ENCODE measurements at regions not wholly inside any gene's neighbourhood (a gene's known extent, or its start where the extent isn't known, plus 50 kb on each side); places are given as distances from the start of the nearest gene placed in this dataset.

DNA sequence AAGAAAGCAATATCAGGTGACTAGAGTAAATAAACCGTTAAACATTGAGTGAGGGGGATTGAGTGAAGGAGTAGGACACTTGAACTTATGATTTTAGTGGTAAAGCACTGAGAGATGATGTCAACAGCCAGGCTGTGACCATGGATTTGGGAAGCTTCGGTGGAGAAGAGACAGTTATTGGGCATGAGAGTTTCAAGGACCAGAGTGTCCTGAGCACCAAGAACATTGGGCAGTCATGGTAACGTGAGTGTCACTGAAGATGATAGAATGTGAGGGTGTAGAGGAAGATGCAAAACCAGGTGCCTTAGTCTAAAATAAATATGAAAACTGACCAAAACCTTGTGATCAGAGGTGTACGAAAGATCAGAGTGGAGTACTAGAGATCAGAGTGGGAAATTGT lies 248.1 kb downstream of the ASXL3 start:
- Histone ChIP-seq H3K27me3 (ENCODE audit: insufficient read depth, low read depth, low read length) (no peaks in the 10 kb centered on the region), H3K4me2 (ENCODE audit: low read length) (no peak overlapping the region)

DNA sequence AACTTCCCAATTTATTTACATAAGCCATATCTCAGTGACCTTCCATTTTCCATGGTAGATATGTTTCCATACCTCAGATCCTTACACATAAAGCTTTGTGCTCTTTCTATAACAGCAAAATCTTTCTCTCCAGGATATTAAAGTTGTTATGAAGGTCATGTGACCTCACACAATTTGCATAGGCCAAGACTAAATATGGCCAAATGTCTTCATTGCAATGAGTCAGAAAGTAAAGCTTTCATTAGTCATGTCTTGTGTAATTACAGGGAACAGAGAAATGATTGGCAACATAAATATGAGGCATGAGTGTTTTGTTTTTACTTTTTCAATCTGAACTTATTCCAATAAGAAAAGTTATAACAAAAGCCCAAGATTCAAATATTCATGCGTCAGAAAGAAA lies 243.5 kb downstream of the ASXL3 start:
- no peak for TF ChIP-seq MXI1 (conservative IDR thresholded peaks at IDR 0.05; ENCODE audit: poor library complexity, severe bottlenecking)
- no peak for TF ChIP-seq EZH2 (IDR thresholded peaks at IDR 0.05; ENCODE audit: borderline replicate concordance, insufficient read depth, low read length, poor library complexity, severe bottlenecking)
- no peak for TF ChIP-seq RAD21 (conservative IDR thresholded peaks at IDR 0.05)
- TF ChIP-seq TAF1 (IDR thresholded peaks at IDR 0.05; ENCODE audit: low read depth), result no peak
- TF ChIP-seq, protein P1, sequence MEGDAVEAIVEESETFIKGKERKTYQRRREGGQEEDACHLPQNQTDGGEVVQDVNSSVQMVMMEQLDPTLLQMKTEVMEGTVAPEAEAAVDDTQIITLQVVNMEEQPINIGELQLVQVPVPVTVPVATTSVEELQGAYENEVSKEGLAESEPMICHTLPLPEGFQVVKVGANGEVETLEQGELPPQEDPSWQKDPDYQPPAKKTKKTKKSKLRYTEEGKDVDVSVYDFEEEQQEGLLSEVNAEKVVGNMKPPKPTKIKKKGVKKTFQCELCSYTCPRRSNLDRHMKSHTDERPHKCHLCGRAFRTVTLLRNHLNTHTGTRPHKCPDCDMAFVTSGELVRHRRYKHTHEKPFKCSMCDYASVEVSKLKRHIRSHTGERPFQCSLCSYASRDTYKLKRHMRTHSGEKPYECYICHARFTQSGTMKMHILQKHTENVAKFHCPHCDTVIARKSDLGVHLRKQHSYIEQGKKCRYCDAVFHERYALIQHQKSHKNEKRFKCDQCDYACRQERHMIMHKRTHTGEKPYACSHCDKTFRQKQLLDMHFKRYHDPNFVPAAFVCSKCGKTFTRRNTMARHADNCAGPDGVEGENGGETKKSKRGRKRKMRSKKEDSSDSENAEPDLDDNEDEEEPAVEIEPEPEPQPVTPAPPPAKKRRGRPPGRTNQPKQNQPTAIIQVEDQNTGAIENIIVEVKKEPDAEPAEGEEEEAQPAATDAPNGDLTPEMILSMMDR (IDR thresholded peaks at IDR 0.05; ENCODE audit: poor library complexity, severe bottlenecking), result no peak
- no peaks in the 10 kb centered on the region for H3K36me3 ChIP-seq (ENCODE audit: insufficient read depth, low read length)
- no peaks in the 10 kb centered on the region for H3F3A ChIP-seq (ENCODE audit: insufficient read depth, low read length, poor library complexity, severe bottlenecking)
- no peaks in the 10 kb centered on the region for H3K79me2 ChIP-seq (replicated peaks; ENCODE audit: insufficient read depth, low read length)
- H3K9ac ChIP-seq (ENCODE audit: low read length), result no peak overlapping the region
- no peak overlapping the region for H3K27ac ChIP-seq (ENCODE audit: low read length)
- no peaks in the 10 kb centered on the region for H3K27me3 ChIP-seq (ENCODE audit: insufficient read depth, low read depth, low read length)
- H4K20me1 ChIP-seq (ENCODE audit: insufficient read depth), result no peaks in the 10 kb centered on the region
- H3K9me3 ChIP-seq (ENCODE audit: low read length), result no peaks in the 10 kb centered on the region
- no peaks in the 10 kb centered on the region for H3K9me2 ChIP-seq (ENCODE audit: insufficient read depth, low read length)
- no peak overlapping the region for H2AFZ ChIP-seq (ENCODE audit: low read depth, low read length)
- no peak overlapping the region for H3K4me2 ChIP-seq (ENCODE audit: low read length)
- no peak overlapping the region for H3K4me3 ChIP-seq (ENCODE audit: low read length)

More for the DNA sequence above, 248.1 kb downstream of the ASXL3 start:
- TF ChIP-seq MXI1 (conservative IDR thresholded peaks at IDR 0.05; ENCODE audit: poor library complexity, severe bottlenecking), result no peak
- TF ChIP-seq POLR2AphosphoS5 (IDR thresholded peaks at IDR 0.05), result no peak
- no peak for TF ChIP-seq SMC3 (conservative IDR thresholded peaks at IDR 0.05; ENCODE audit: poor library complexity)
- TF ChIP-seq EZH2 (IDR thresholded peaks at IDR 0.05; ENCODE audit: borderline replicate concordance, insufficient read depth, low read length, poor library complexity, severe bottlenecking), result no peak
- no peak for TF ChIP-seq RAD21 (conservative IDR thresholded peaks at IDR 0.05)
- TF ChIP-seq, protein P2, sequence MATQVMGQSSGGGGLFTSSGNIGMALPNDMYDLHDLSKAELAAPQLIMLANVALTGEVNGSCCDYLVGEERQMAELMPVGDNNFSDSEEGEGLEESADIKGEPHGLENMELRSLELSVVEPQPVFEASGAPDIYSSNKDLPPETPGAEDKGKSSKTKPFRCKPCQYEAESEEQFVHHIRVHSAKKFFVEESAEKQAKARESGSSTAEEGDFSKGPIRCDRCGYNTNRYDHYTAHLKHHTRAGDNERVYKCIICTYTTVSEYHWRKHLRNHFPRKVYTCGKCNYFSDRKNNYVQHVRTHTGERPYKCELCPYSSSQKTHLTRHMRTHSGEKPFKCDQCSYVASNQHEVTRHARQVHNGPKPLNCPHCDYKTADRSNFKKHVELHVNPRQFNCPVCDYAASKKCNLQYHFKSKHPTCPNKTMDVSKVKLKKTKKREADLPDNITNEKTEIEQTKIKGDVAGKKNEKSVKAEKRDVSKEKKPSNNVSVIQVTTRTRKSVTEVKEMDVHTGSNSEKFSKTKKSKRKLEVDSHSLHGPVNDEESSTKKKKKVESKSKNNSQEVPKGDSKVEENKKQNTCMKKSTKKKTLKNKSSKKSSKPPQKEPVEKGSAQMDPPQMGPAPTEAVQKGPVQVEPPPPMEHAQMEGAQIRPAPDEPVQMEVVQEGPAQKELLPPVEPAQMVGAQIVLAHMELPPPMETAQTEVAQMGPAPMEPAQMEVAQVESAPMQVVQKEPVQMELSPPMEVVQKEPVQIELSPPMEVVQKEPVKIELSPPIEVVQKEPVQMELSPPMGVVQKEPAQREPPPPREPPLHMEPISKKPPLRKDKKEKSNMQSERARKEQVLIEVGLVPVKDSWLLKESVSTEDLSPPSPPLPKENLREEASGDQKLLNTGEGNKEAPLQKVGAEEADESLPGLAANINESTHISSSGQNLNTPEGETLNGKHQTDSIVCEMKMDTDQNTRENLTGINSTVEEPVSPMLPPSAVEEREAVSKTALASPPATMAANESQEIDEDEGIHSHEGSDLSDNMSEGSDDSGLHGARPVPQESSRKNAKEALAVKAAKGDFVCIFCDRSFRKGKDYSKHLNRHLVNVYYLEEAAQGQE (IDR thresholded peaks at IDR 0.05; ENCODE audit: borderline replicate concordance), result no peak
- TF ChIP-seq, protein P1 (IDR thresholded peaks at IDR 0.05; ENCODE audit: poor library complexity, severe bottlenecking), result no peak
- no peak for TF ChIP-seq EP300 (conservative IDR thresholded peaks at IDR 0.05; ENCODE audit: poor library complexity, severe bottlenecking)
- TF ChIP-seq TAF1 (IDR thresholded peaks at IDR 0.05; ENCODE audit: low read depth), result no peak
- Histone ChIP-seq H3K27ac (ENCODE audit: low read length) (no peak overlapping the region), H4K20me1 (ENCODE audit: insufficient read depth) (no peaks in the 10 kb centered on the region), H3K4me3 (ENCODE audit: low read length) (no peak overlapping the region), H3F3A (ENCODE audit: insufficient read depth, low read length, poor library complexity, severe bottlenecking) (no peaks in the 10 kb centered on the region), H3K79me2 (replicated peaks; ENCODE audit: insufficient read depth, low read length) (no peaks in the 10 kb centered on the region), H3K9me3 (ENCODE audit: low read length) (no peaks in the 10 kb centered on the region), H3K36me3 (ENCODE audit: insufficient read depth, low read length) (no peaks in the 10 kb centered on the region), H3K9me2 (ENCODE audit: insufficient read depth, low read length) (no peaks in the 10 kb centered on the region), H3K9ac (ENCODE audit: low read length) (no peak overlapping the region), H2AFZ (ENCODE audit: low read depth, low read length) (no peak overlapping the region)

All from neural cell (in vitro differentiated cells).